ENCODE measurements at regions not wholly inside any gene's neighbourhood (a gene's known extent, or its start where the extent isn't known, plus 50 kb on each side); places are given as distances from the start of the nearest gene placed in this dataset.
"Not testable (repeated sequence)": the region's sequence is repeated elsewhere in the genome, so short reads cannot be mapped to it uniquely, and the experiment has no call there.

DNA sequence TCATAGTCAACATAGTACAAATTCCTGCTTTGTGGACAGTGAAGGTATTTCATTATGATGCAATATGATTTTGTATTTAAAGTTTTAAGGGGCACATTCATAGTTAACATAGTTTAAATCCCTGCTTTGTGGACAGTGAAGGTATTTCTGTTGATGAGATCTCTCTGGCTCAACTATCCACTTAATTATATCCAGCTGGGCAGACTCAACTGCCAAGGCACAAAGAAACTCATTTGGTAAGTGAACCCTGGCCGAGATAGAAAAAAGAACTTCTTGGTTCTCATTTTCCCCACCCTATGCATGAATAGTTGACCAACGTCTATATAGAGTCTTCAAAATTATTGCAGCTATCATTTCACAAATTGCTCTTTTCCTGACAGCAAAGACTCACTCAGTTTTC, 1194.6 kb downstream of the NCAM2 start:
- Histone ChIP-seq H3K4me1 (no peaks in the 10 kb centered on the region), H3K27ac (no peak overlapping the region)
- intact Hi-C loops (cut with DNase I): no loop called here

GRCh38 chr21:22194986-22195385, 1196.8 kb downstream of the NCAM2 start:
- 75% methylated on average over 5 of the region's 6 CpGs for WGBS (ENCODE audit: insufficient coverage, low coverage, low lambda C conversion rate, missing lambda C conversion rate)
- intact Hi-C loops (cut with DNase I); DNase-seq; ATAC-seq; H3K4me1 ChIP-seq; H3K36me3 ChIP-seq; H3K9me3 ChIP-seq; H3K27ac ChIP-seq; H3K27me3 ChIP-seq; H3K4me3 ChIP-seq: not testable (repeated sequence)

More for the DNA sequence above, 1194.6 kb downstream of the NCAM2 start:
- H3K4me3 ChIP-seq: no peak overlapping the region
- DNase-seq: no peak
- no peaks in the 10 kb centered on the region for H3K36me3 ChIP-seq
- no peak for TF ChIP-seq POLR2A (IDR thresholded peaks at IDR 0.05)
- 48% methylated on average over 2 of the region's 2 CpGs for WGBS (ENCODE audit: insufficient coverage, low coverage, low lambda C conversion rate, missing lambda C conversion rate)
- ATAC-seq: no peak
- no peaks in the 10 kb centered on the region for H3K9me3 ChIP-seq
- no peaks in the 10 kb centered on the region for H3K27me3 ChIP-seq

DNA sequence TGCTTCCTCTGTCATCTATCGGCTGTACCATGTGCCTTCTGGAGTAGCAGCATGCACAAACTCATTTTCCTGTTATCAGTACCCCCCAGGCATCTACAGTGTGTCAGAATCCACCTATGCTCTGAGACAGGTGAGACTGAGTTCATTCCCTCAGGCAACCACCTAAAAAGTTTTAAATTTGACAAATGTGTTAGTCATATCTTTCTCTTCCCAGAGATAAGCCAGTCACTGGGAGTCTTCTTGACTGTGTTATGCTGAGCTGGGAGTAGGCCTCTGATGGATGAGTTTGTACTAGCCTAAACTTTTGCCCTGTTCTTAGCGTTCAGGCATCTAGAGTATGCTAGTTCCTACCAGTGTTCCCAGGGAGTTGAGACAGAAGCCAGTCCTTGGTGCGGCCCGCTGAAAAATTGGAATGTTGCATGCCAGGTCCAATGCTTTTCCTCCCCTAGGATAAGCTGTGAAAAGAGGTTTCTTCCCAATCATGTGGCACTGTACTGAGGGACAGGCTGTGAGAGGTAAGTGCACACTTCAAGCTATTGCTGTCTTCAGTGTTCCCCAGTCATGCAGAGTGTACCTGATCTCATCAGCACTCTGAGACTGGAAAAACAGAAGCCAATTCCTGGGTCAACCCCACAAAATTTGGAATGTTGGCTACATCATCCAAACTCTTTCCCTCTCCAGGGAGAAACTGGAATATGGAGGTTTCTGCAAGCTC, 1202.3 kb downstream of the NCAM2 start:
- Histone ChIP-seq H3K4me3 (no peak overlapping the region), H3K27ac (no peak overlapping the region), H3K36me3 (no peaks in the 10 kb centered on the region), H3K9me3 (no peaks in the 10 kb centered on the region), H3K27me3 (no peaks in the 10 kb centered on the region), H3K4me1 (no peaks in the 10 kb centered on the region)
- intact Hi-C loops (cut with DNase I): no loop called here
- peak in 3 of 4 donors; percentile 25 to 43 (median 36) for ATAC-seq
- no peak for DNase-seq
- 56% methylated on average over 2 of the region's 4 CpGs for WGBS (ENCODE audit: insufficient coverage, low coverage, low lambda C conversion rate, missing lambda C conversion rate)
- TF ChIP-seq POLR2A (IDR thresholded peaks at IDR 0.05) (no peak), CTCF (IDR thresholded peaks at IDR 0.05) (no peak)

DNA sequence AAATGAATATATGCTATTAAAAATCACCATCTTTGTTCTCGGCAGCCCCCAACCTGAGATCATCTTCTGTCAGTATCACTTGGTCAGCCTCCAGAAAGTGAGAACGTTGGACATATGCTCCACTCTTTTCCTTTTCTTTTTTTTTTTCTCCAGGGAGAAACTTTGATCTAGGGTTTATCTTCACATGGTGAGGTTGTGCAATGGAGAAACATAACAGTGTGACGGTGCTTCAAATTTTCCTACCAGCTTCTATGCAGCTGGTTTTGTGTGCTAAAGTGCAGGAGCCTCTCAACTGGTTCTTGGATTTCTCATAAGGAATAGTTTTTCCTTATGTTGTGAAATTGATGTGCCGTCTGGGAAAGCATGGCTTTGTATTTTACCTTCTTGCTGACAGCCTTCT, 1202.9 kb downstream of the NCAM2 start:
- intact Hi-C loops (cut with DNase I): no loop called here
- WGBS (ENCODE audit: insufficient coverage, low coverage, low lambda C conversion rate, missing lambda C conversion rate): 45% methylated on average over 4 of the region's 4 CpGs
- no peaks in the 10 kb centered on the region for H3K36me3 ChIP-seq
- H3K4me3 ChIP-seq: no peak overlapping the region
- no peak overlapping the region for H3K27ac ChIP-seq
- H3K9me3 ChIP-seq: no peaks in the 10 kb centered on the region
- peak; percentile 49 to 84 (median 72) for ATAC-seq
- H3K27me3 ChIP-seq: no peaks in the 10 kb centered on the region
- H3K4me1 ChIP-seq: no peaks in the 10 kb centered on the region
- TF ChIP-seq POLR2A (IDR thresholded peaks at IDR 0.05) (no peak), CTCF (IDR thresholded peaks at IDR 0.05) (no peak)
- no peak for DNase-seq

DNA sequence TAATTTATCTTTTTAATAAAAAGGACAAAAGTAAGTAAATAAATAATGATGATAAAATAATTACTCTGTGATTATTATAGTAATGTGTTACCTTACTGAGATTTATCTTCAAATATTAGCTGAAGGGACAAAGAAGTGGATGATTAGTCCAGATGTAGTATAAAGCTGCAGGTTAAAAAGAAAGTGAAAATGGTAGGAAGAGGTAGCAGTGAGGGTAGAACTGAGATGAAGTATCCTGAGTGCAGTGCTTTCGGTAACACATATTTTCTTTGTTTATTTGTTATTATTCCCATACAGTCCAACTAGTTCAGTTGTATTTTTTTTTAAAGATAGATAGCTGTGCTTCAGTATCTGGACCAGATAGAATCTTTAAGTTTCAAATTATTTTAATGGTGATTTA, 1203.5 kb downstream of the NCAM2 start:
- Histone ChIP-seq H3K27me3 (no peaks in the 10 kb centered on the region), H3K4me1 (no peaks in the 10 kb centered on the region), H3K36me3 (no peaks in the 10 kb centered on the region), H3K4me3 (no peak overlapping the region), H3K9me3 (no peaks in the 10 kb centered on the region), H3K27ac (no peak overlapping the region)
- no peak for DNase-seq
- peak in 3 of 4 donors; percentile 44 to 76 (median 68) for ATAC-seq
- intact Hi-C loops (cut with DNase I): no loop called here
- 35% methylated on average over 1 of the region's 1 CpG for WGBS (ENCODE audit: insufficient coverage, low coverage, low lambda C conversion rate, missing lambda C conversion rate)
- TF ChIP-seq CTCF (IDR thresholded peaks at IDR 0.05) (no peak), POLR2A (IDR thresholded peaks at IDR 0.05) (no peak)

Data from right lobe of liver (tissue), 6 donors.